HL-60 (cell line): ENCODE measurements at regions not wholly inside any gene's neighbourhood (a gene's known extent, or its start where the extent isn't known, plus 50 kb on each side); places are given as distances from the start of the nearest gene placed in this dataset.

Source experiments
- CTCF ChIP-seq: IDR thresholded peaks from one replicate; pipeline ENCODE4 v1.5.1; 2011; ENCODE audit warnings: low read length, control low read depth, inconsistent platforms; ENCODE audit not compliant: insufficient read depth
- GABPA ChIP-seq: IDR thresholded peaks from 2 replicates; pipeline ENCODE4 v1.6.1; 2012; ENCODE audit warnings: low read depth
- POLR2AphosphoS5 ChIP-seq: IDR thresholded peaks from 2 replicates; pipeline ENCODE4 v1.6.1; 2012; ENCODE audit warnings: low read depth
- SPI1 ChIP-seq: IDR thresholded peaks from 2 replicates; pipeline ENCODE4 v1.6.1; 2012; ENCODE audit warnings: low read depth, mild to moderate bottlenecking, borderline replicate concordance
- TF ChIP-seq, protein P1 (sequence below): IDR thresholded peaks from 2 replicates; pipeline ENCODE4 v1.6.1; 2012; ENCODE audit warnings: low read depth; ENCODE audit not compliant: insufficient replicate concordance

- TF ChIP-seq, protein P1, sequence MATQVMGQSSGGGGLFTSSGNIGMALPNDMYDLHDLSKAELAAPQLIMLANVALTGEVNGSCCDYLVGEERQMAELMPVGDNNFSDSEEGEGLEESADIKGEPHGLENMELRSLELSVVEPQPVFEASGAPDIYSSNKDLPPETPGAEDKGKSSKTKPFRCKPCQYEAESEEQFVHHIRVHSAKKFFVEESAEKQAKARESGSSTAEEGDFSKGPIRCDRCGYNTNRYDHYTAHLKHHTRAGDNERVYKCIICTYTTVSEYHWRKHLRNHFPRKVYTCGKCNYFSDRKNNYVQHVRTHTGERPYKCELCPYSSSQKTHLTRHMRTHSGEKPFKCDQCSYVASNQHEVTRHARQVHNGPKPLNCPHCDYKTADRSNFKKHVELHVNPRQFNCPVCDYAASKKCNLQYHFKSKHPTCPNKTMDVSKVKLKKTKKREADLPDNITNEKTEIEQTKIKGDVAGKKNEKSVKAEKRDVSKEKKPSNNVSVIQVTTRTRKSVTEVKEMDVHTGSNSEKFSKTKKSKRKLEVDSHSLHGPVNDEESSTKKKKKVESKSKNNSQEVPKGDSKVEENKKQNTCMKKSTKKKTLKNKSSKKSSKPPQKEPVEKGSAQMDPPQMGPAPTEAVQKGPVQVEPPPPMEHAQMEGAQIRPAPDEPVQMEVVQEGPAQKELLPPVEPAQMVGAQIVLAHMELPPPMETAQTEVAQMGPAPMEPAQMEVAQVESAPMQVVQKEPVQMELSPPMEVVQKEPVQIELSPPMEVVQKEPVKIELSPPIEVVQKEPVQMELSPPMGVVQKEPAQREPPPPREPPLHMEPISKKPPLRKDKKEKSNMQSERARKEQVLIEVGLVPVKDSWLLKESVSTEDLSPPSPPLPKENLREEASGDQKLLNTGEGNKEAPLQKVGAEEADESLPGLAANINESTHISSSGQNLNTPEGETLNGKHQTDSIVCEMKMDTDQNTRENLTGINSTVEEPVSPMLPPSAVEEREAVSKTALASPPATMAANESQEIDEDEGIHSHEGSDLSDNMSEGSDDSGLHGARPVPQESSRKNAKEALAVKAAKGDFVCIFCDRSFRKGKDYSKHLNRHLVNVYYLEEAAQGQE, result no peak
- no peak for TF ChIP-seq CTCF
- TF ChIP-seq POLR2AphosphoS5, result no peak
- no peak for TF ChIP-seq GABPA
- TF ChIP-seq SPI1, result no peak
Observed at GRCh38 chr14:57022608-57023007, 212.3 kb upstream of the OTX2 start.
